ENCODE measurements at regions not wholly inside any gene's neighbourhood (a gene's known extent, or its start where the extent isn't known, plus 50 kb on each side); places are given as distances from the start of the nearest gene placed in this dataset.
"Not testable (repeated sequence)": the region's sequence is repeated elsewhere in the genome, so short reads cannot be mapped to it uniquely, and the experiment has no call there.

GRCh38 chr10:83702731-83703130 lies 436.6 kb upstream of the GHITM start:
- no peak for DNase-seq (ENCODE audit: low spot score in 2 of 2)
- FAIRE-seq: no peak

DNA sequence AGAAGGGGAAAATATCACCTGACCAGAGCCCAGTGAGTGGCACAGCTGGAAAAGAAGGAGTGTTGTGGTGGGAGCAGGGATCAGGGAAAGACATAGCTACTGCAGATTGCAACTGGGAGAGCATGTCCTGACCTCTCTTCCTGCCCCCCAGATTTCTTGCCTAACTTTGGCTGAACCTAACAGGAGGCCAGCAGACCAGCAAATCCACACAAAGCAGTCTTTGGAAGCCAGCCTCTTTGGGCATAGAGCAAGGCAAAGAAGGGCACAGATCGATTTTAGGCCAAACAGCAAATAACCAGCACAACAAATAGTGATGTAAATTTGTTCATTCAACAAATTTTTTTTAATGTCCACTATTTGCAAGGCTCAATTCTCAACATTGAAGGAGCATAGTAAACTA lies 433.2 kb upstream of the GHITM start:
- FAIRE-seq (no peak), DNase-seq (ENCODE audit: low spot score in 2 of 2) (no peak)

DNA sequence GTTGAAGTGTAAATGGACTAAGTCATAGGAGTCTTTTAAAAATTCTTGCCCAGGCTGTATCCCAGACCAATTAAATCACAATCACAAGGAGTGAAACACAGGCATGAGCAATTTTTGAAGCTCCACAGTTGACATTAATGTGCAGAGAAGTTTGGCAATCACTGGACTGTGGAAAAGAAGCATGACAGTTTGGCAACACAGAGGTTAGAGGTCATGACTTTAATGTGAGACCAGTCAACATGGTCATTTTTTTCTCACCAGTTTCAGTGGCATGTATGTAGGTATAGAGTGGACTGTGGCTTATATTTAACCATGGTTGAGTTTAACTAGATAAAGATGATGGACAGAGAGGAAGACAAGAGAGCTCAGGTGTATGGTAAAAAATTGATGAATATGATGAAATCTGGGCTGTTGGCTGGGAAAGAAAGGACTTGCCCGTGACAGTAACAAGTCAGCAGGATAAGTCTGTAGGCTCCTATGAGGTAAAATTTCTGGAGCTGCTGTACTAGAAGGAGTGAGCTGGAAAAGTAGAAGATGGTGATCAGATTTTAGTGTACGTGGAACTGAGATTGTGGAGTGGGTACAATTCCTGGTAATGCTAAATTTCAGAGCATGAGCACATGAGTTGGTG lies 432.2 kb upstream of the GHITM start:
- no peak for FAIRE-seq
- DNase-seq (ENCODE audit: low spot score in 2 of 2): no peak

DNA sequence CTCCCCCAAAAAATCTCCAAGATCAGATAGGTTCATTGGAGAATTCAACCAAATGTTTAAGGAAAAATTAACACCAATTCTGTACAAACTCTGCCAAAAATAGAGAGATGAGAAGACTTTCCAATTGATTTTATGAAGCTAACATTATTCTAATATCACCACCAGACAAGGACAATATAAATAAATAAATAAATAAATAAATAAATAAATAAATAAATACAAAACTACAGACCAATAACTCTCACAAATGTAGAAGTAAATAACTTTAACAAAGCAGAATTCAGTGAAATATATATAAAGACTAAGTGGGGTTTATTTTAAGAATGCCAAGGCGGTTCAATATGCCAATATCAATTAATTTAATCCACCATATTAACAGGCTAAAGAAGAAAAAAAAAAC lies 425.9 kb upstream of the GHITM start:
- FAIRE-seq: no peak

GRCh38 chr10:83723080-83723479 lies 416.2 kb upstream of the GHITM start:
- no peak for DNase-seq (ENCODE audit: low spot score in 2 of 2)
- no peak for FAIRE-seq

More for the DNA sequence above, 425.9 kb upstream of the GHITM start:
- DNase-seq (ENCODE audit: low spot score in 2 of 2): no peak

DNA sequence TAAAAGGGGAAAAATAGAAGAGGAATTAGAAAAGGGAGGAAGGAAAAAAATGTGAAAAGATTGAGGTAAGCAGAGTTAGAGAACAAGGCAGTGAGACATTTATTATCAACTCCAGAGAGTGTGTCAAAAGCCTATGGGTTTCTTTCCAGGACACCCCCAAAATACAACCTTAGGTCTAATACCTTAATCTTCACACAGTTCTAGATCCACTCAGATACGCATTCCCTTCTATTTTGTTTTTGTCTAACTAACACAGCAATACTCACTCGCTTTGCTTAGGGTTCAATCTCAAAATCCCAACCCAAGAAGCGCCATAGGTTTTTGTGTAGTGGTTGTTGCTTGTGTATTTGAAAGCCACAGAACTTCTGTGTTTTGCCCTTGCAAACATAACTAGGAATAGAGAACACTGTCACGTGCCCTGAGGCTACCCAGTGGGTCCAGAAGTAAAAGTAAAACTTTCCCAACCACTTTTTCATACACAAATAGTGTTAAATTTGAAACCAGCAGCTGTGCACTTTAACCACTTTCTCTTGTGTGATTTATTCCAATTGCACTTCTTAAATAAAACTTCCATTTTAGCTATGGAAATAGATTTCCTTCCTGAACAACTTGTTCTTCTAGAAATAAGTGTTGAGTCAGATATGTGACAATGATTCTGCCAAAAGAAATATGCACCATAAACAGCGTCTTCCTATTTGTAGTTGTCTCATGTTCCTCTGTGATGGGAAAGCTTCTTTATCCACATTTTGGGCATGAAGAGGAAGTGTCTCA lies 414.7 kb upstream of the GHITM start:
- FAIRE-seq: no peak
- DNase-seq (ENCODE audit: low spot score in 2 of 2): no peak

GRCh38 chr10:83725567-83725966 lies 413.7 kb upstream of the GHITM start:
- no peak for FAIRE-seq
- no peak for DNase-seq (ENCODE audit: low spot score in 2 of 2)

DNA sequence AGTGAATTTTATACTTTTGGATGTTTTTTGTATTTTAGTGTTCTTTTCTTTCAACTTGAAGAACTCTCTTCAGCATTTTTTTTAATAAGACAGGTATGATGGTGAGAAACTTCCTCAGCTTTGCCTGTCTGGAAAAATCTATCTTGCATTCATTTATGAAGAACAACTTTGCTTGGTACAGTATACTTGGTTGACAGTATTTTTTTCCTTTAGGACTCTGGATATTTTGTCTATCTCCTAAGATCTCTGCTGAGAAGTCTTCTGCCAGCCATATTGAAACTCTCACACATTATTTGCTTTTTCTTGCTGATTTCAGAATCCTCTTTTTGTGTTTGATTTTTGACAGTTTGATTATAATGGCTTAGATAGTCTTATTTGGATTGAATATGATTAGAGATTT lies 405.0 kb upstream of the GHITM start:
- FAIRE-seq (no peak), DNase-seq (ENCODE audit: low spot score in 2 of 2) (no peak)

DNA sequence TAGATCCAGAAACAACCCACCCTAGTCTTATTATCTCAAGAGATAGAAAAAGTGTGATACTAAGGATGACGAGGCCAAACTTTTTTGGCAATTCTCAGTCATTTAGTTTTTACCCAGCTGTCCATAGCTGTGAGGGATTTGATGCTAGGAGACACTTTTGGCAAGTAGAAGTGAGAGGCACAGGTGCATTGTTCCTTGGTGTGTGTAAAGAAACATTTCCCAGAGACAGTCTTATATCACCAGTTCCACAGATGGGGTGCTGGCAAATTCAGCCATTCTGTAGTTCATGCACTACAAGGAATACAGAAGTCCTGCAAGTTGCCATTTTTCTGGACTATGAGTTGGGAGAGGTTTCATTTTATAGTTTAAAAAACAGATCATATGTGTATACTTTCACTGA lies 403.3 kb upstream of the GHITM start:
- FAIRE-seq: no peak
- no peak for DNase-seq (ENCODE audit: low spot score in 2 of 2)

GRCh38 chr10:83750604-83751003 lies 388.7 kb upstream of the GHITM start:
- DNase-seq (ENCODE audit: low spot score in 2 of 2) (no peak), FAIRE-seq (no peak)

DNA sequence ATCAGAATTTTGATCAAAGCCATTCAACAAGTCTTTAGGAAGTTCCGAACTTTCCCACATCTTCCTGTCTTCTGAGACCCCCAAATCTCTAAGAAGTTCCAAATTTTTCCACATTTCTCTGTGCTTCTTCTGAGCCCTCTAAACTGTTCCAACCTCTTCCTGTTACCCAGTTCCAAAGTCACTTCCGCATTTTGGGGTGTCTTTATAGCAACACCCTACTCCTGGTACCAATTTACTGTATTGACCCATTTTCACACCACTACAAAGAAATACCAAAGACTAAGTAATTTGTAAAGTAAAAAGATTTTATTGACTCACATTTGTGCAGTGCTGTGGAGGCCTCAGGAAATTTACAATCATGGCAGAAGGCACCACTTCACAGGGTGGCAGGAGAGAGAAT lies 385.8 kb upstream of the GHITM start:
- FAIRE-seq: no peak
- no peak for DNase-seq (ENCODE audit: low spot score in 2 of 2)

GRCh38 chr10:83754857-83755256 lies 384.5 kb upstream of the GHITM start:
- no peak for DNase-seq (ENCODE audit: low spot score in 2 of 2)
- FAIRE-seq: no peak

DNA sequence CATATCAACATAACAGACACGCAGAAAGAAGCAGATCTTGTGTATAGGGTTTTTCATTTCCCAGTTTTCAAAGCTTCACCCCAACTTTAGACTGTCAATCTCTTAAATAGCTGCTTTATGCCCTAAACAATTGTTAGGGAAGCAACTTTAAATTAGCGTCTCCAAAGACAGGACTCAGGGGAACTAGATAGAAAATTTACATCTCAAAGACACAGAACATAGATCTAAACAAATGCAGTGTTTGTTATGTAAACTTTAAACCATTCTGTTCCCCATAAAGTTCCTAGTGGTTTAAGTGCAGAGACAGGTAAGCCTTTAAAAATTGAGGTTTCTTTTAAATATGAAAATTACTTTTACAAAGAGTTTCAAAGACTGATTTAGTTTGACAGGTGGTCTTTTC lies 379.2 kb upstream of the GHITM start:
- DNase-seq (ENCODE audit: low spot score in 2 of 2) (no peak), FAIRE-seq (no peak)

GRCh38 chr10:83764666-83765065 lies 374.6 kb upstream of the GHITM start:
- DNase-seq (ENCODE audit: low spot score in 2 of 2): no peak
- no peak for FAIRE-seq

GRCh38 chr10:83765731-83766130 lies 373.6 kb upstream of the GHITM start:
- no peak for DNase-seq (ENCODE audit: low spot score in 2 of 2)
- FAIRE-seq: no peak

DNA sequence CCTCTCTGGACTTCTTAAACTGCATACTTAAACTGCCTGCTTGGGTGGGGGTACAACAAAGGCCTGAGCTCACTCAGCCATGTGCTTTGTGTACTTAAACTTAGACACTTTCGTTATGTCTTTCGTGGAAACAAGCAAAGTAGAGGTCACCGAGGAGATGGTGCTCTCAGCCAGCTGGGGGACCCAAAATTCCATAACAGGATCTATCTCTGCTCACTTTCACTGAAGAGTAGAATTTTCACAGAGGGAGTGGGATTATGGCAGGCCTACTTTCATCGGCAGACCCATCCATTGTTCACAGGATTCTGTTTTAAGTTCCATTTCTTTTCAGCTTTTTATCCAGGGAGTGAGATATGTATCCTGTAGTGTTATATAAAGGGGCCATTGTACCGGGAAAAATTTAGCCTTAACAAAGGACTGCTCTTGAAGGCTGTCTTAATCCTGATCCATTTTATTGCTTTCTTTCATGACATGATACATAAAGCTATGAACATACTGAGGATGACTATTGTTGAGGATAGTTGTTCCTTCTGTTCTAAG lies 370.0 kb upstream of the GHITM start:
- FAIRE-seq (no peak), DNase-seq (ENCODE audit: low spot score in 2 of 2) (no peak)

GRCh38 chr10:83786701-83787100 lies 352.6 kb upstream of the GHITM start:
- not testable (repeated sequence) for FAIRE-seq; DNase-seq (ENCODE audit: low spot score in 2 of 2)

DNA sequence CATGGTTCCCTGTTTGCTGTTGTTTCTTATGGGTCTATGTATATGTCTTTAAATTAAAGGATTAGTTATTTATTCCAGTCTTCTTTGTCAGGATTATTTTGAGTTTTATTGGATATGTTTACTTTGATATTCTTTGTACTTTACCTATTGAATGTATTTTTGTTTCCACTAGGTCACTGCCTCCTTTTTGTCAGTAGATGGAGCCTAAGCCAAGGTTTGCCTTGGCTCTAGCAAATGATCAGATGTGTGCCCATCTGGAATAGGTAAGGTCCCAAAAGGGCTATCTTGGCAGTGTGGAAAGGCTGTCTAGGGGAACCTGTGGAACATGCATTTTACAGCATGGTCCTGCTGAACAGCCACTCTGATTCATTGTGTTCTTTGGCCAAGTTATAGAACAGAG lies 337.3 kb upstream of the GHITM start:
- no peak for FAIRE-seq
- DNase-seq (ENCODE audit: low spot score in 2 of 2): no peak

GRCh38 chr10:83806717-83807116 lies 332.6 kb upstream of the GHITM start:
- no peak for FAIRE-seq
- no peak for DNase-seq (ENCODE audit: low spot score in 2 of 2)

GRCh38 chr10:83809001-83809400 lies 330.3 kb upstream of the GHITM start:
- FAIRE-seq: no peak

GRCh38 chr10:83816942-83817341 lies 322.4 kb upstream of the GHITM start:
- FAIRE-seq (no peak), DNase-seq (ENCODE audit: low spot score in 2 of 2) (no peak)

More at GRCh38 chr10:83809001-83809400, 330.3 kb upstream of the GHITM start:
- DNase-seq (ENCODE audit: low spot score in 2 of 2): no peak

DNA sequence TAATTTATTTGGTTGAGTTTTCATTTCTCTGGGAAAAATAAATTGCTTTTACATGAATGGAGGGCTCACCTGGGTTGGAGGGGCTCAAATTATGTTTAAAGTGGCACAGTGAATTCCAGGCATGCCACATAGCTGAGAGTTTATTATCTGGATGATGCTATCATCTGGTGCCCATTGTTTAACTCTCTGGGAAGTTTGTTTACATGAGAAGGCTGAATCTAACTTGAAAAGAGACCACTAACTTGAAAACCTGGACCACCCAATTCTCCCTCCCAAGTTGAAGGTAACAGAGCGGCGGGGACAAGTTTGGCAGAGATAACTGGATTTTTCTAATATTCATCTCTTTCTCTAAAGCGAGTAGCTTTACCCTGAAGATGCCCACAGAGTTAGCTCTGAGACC lies 321.5 kb upstream of the GHITM start:
- FAIRE-seq (no peak), DNase-seq (ENCODE audit: low spot score in 2 of 2) (no peak)

Data from frontal cortex (tissue), 3 donors.